Activated naive CD4-positive, alpha-beta T cell treated with anti-CD3 and anti-CD28 coated beads, Interleukin-2, amount 10 ng/mL, durations not matched to agents 7 days and 5 days (primary cell): ENCODE measurements at regions not wholly inside any gene's neighbourhood (a gene's known extent, or its start where the extent isn't known, plus 50 kb on each side); places are given as distances from the start of the nearest gene placed in this dataset.

Experiments used
- CTCF ChIA-PET: fragments of 350-600 bp; sonication (Branson Sonifier 250); formaldehyde crosslinking; loops from one replicate; lab custom pipeline; 2021; ENCODE audit warnings: antibody characterized with exemption; lab: Charles Lee
- DNase-seq: peaks from one replicate; pipeline ENCODE4 v3.0.0-alpha.2; 2020
- H3K27ac Mint-ChIP-seq: one replicate; pipeline ENCODE4 v1.8.0; 2021; ENCODE audit warnings: mild to moderate bottlenecking, moderate library complexity, mixed read lengths
- H3K27me3 Mint-ChIP-seq: one replicate; pipeline ENCODE4 v1.8.0; 2021; ENCODE audit warnings: mild to moderate bottlenecking, mixed read lengths
- H3K36me3 Mint-ChIP-seq: one replicate; pipeline ENCODE4 v1.8.0; 2021; ENCODE audit warnings: mixed read lengths
- H3K4me1 Mint-ChIP-seq: one replicate; pipeline ENCODE4 v1.8.0; 2021; ENCODE audit warnings: mixed read lengths
- H3K4me3 Mint-ChIP-seq: one replicate; pipeline ENCODE4 v1.8.0; 2021; ENCODE audit warnings: mild to moderate bottlenecking, moderate library complexity, mixed read lengths
- H3K9me3 Mint-ChIP-seq: one replicate; pipeline ENCODE4 v1.8.0; 2021; ENCODE audit warnings: mixed read lengths

DNA sequence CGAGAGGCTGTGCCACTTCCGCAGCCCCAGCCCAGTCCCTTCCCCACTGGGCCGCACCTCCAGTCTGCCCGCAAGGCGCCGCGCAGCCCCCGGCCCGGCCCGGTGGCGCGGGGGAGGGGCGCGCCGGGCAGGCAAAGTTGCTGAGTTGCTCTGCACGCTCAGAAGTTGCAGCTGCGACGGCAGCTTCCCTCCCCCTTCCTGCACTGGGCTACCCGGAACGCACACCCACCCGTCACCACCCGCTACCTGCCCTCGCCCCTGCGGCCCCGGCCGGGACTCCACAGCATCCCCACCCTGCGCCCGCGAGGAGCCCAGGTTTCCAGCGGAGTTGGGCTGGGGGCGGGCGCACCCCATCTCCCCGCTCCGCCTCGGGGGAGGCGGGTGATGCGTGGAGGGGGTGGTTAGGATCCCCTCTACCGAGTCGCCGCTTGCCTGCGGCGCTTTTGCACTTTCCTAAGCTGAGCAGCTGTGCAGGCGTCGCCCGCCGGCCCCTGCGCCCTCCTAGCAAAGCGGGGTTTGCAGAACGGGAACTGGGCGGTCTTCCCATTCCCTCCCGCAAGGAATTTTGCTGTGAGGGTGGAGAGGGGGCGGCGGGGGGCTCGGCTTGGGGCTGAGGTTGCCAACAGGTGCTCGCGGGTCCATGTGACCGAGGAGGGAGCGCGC is 55.9 kb upstream of the RREB1 start:
- Mint-ChIP-seq H3K4me1 (peaks cover 5% of the 10 kb centered on the region), H3K27me3 (peaks cover 77% of the 10 kb centered on the region), H3K36me3 (no peaks in the 10 kb centered on the region), H3K9me3 (no peaks in the 10 kb centered on the region), H3K4me3 (peak overlapping the region; percentile 53), H3K27ac (no peak overlapping the region)
- peak; percentile 61 for DNase-seq
- CTCF ChIA-PET: no interaction called here

DNA sequence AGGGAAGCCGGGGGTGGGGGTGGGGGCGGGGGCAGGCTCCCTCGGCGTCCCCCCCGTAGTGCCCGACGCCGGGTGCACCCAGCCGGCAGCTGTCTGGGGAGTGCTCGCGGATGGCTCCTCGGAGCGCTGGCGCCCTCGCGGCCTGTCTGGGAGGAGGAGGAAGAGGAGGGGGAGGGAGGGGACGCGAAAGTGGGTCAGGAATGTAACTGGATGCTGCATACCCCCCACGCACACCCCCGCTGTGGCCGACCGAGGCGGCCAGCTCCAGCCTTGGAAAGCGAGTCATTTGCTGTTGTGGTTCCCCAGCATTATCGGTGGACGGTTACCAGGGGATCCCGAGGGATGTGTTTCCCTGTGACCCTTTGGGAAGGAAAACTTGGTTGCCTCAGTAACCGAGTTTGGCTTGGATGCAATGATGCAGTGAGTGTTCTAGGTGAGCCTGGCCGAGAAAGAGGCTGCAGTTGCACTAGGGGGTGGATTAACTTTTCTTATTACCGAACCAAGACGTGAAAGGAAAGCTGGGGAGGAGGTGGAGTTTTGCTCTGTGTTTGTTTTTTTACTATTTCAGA is 55.2 kb upstream of the RREB1 start:
- no peaks in the 10 kb centered on the region for H3K9me3 Mint-ChIP-seq
- H3K27ac Mint-ChIP-seq: no peak overlapping the region
- H3K36me3 Mint-ChIP-seq: no peaks in the 10 kb centered on the region
- H3K4me1 Mint-ChIP-seq: peaks cover 5% of the 10 kb centered on the region
- DNase-seq: no peak
- CTCF ChIA-PET: no interaction called here
- H3K27me3 Mint-ChIP-seq: peaks cover 77% of the 10 kb centered on the region
- peak overlapping the region; percentile 9 for H3K4me3 Mint-ChIP-seq

GRCh38 chr6:7053125-7053774 is 54.5 kb upstream of the RREB1 start:
- H3K4me3 Mint-ChIP-seq: peak overlapping the region; percentile 9
- H3K27ac Mint-ChIP-seq: no peak overlapping the region
- H3K4me1 Mint-ChIP-seq: peaks cover 7% of the 10 kb centered on the region
- H3K27me3 Mint-ChIP-seq: peaks cover 75% of the 10 kb centered on the region
- H3K9me3 Mint-ChIP-seq: no peaks in the 10 kb centered on the region
- no peak for DNase-seq
- H3K36me3 Mint-ChIP-seq: no peaks in the 10 kb centered on the region
- CTCF ChIA-PET: interaction anchor here (0.7 kb wide), 1 partner anchor 311 kb away, joined by 3 read pairs; no protein-coding TSS in a partner anchor
